ENCODE measurements at regions not wholly inside any gene's neighbourhood (a gene's known extent, or its start where the extent isn't known, plus 50 kb on each side); places are given as distances from the start of the nearest gene placed in this dataset.
"Not testable (repeated sequence)": the region's sequence is repeated elsewhere in the genome, so short reads cannot be mapped to it uniquely, and the experiment has no call there.

- DNase-seq = no peak
Observed at GRCh38 chr13:43946281-43946680, 66.6 kb downstream of the LACC1 start.

GRCh38 chr13:43947897-43948458 lies 68.3 kb downstream of the LACC1 start:
- DNase-seq = no peak

- DNase-seq = no peak
Observed at GRCh38 chr13:43953370-43953769, 73.7 kb downstream of the LACC1 start.

- not testable (repeated sequence) for DNase-seq
Observed at GRCh38 chr13:43956975-43957374, 77.3 kb downstream of the LACC1 start.

- DNase-seq = no peak
Observed at GRCh38 chr13:43959291-43959690, 79.6 kb downstream of the LACC1 start.

- DNase-seq = no peak
Observed at GRCh38 chr13:43961909-43962308, 82.2 kb downstream of the LACC1 start.

- DNase-seq = no peak
Observed at GRCh38 chr13:43963726-43964125, 84.0 kb downstream of the LACC1 start.

GRCh38 chr13:43964698-43965458 lies 85.2 kb downstream of the LACC1 start:
- no peak for DNase-seq

- peak; percentile 31 for DNase-seq
Observed at GRCh38 chr13:43965459-43965845, 85.7 kb downstream of the LACC1 start.

GRCh38 chr13:43968251-43968942 lies 88.7 kb downstream of the LACC1 start:
- not testable (repeated sequence) for DNase-seq

GRCh38 chr13:43968943-43969690 lies 89.4 kb downstream of the LACC1 start:
- DNase-seq = not testable (repeated sequence)

GRCh38 chr13:43969919-43970318 lies 90.2 kb downstream of the LACC1 start:
- DNase-seq = not testable (repeated sequence)

- DNase-seq = not testable (repeated sequence)
Observed at GRCh38 chr13:43970520-43971242, 91.0 kb downstream of the LACC1 start.

GRCh38 chr13:43971324-43971723 lies 91.6 kb downstream of the LACC1 start:
- DNase-seq = not testable (repeated sequence)

GRCh38 chr13:43977911-43978310 lies 98.2 kb downstream of the LACC1 start:
- DNase-seq = no peak

- DNase-seq = no peak
Observed at GRCh38 chr13:43978688-43979087, 99.0 kb downstream of the LACC1 start.

- no peak for DNase-seq
Observed at GRCh38 chr13:43979492-43979891, 99.8 kb downstream of the LACC1 start.

- no peak for DNase-seq
Observed at GRCh38 chr13:43980587-43980986, 100.9 kb downstream of the LACC1 start.

- no peak for DNase-seq
Observed at GRCh38 chr13:43981091-43981490, 101.4 kb downstream of the LACC1 start.

GRCh38 chr13:43981512-43982301 lies 102.0 kb downstream of the LACC1 start:
- no peak for DNase-seq

GRCh38 chr13:43983373-43983772 lies 103.7 kb downstream of the LACC1 start:
- DNase-seq = no peak

Measured in renal pelvis (tissue), 1 donor.